ENCODE measurements at regions not wholly inside any gene's neighbourhood (a gene's known extent, or its start where the extent isn't known, plus 50 kb on each side); places are given as distances from the start of the nearest gene placed in this dataset.

DNA sequence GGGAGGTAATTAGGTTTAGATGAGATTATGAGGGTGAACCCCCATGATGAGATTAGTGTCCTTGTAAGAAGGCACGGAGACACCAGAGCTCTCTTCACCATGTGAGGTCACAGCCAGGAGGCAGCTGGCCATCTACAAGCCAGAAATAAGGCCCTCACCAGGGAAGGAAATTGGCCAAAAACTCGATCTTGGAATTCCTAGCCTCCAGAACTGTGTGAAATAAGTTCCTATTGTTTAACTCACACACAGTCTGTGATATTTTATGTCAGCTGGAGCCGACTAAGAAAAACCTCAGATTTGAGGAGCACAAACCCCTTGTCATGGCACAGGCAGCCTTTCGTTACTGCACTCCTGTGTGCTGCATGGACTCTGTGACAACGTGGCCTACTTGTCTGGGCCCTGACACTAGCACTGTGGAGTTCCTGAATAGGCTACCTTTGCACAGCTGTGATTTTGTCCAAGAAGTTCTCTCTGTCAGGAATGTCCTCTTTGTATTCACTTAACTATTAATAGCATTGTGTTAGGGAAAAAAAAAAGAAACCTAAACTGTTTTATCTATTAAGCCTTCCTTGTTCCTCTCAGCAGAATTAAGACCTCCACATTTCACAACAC lies 319.8 kb downstream of the TDRD15 start:
- H3K4me3 ChIP-seq (ENCODE audit: low read depth, low read length), result no peak overlapping the region
- TF ChIP-seq, protein P1, sequence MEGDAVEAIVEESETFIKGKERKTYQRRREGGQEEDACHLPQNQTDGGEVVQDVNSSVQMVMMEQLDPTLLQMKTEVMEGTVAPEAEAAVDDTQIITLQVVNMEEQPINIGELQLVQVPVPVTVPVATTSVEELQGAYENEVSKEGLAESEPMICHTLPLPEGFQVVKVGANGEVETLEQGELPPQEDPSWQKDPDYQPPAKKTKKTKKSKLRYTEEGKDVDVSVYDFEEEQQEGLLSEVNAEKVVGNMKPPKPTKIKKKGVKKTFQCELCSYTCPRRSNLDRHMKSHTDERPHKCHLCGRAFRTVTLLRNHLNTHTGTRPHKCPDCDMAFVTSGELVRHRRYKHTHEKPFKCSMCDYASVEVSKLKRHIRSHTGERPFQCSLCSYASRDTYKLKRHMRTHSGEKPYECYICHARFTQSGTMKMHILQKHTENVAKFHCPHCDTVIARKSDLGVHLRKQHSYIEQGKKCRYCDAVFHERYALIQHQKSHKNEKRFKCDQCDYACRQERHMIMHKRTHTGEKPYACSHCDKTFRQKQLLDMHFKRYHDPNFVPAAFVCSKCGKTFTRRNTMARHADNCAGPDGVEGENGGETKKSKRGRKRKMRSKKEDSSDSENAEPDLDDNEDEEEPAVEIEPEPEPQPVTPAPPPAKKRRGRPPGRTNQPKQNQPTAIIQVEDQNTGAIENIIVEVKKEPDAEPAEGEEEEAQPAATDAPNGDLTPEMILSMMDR (IDR thresholded peaks at IDR 0.05; ENCODE audit: control insufficient read depth, extremely low read depth, insufficient read depth), result no peak
- DNase-seq (ENCODE audit: low read depth), result no peak

DNA sequence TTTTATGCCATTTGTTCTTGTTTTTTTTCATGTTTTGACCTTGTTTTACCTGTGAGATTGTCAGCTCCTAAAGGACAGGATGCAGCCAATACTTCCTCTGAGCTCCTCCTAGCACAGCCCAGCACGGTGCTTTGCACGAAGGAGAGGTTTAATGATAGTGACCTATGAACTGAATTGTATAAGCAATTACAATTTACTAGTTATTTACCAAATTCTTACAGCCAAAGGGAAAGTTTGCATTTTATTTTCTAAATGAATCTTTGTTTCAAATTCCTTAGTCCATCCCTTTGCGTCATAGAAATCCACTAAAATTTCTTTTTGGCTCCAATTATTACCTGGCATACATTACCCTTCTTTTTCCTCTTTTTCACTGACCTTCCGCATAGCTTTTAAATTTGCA lies 326.1 kb downstream of the TDRD15 start:
- H3K4me3 ChIP-seq (ENCODE audit: low read depth, low read length), result no peak overlapping the region
- DNase-seq (ENCODE audit: low read depth), result no peak
- TF ChIP-seq, protein P1 (IDR thresholded peaks at IDR 0.05; ENCODE audit: control insufficient read depth, extremely low read depth, insufficient read depth), result no peak

DNA sequence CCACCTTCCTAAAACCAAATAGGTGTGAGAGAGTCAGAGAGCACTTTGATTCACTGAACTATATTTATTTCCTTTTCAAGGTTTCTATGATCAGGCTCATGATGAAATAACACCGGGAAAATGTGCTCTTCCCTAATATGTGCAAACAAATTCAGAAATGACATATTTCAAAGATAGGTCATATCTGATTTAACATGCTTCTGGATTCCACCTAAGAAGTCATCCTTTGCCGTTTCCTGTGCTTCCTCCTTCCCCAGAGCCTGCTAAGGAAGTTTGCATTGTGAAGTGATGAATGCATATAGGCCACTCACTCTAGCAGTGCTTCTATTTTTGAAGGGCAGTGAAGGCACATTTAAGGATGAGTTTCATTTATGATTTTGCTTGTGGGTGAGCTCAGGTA lies 327.6 kb downstream of the TDRD15 start:
- no peak for DNase-seq (ENCODE audit: low read depth)
- no peak overlapping the region for H3K4me3 ChIP-seq (ENCODE audit: low read depth, low read length)
- TF ChIP-seq, protein P1 (IDR thresholded peaks at IDR 0.05; ENCODE audit: control insufficient read depth, extremely low read depth, insufficient read depth), result no peak

DNA sequence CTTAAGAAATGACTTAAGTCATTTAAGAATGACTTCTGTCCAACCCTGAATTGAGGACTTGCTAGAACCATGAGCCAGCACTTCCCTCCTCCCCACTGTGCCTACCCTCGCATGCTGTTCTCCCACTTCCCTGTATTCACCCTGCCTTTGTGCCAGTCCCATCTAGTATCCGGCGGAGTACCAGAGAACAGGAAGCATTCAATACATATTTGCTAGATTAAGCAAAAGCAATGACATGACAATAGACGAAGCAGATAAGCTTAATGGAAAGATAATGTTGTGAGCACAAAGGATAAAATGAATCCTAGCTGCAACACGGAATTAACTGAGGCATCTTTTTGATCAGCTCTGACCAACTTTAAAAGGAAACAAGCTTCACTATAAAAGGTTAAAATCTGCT lies 328.5 kb downstream of the TDRD15 start:
- TF ChIP-seq, protein P1 (IDR thresholded peaks at IDR 0.05; ENCODE audit: control insufficient read depth, extremely low read depth, insufficient read depth), result no peak
- H3K4me3 ChIP-seq (ENCODE audit: low read depth, low read length), result no peak overlapping the region
- DNase-seq (ENCODE audit: low read depth), result no peak

DNA sequence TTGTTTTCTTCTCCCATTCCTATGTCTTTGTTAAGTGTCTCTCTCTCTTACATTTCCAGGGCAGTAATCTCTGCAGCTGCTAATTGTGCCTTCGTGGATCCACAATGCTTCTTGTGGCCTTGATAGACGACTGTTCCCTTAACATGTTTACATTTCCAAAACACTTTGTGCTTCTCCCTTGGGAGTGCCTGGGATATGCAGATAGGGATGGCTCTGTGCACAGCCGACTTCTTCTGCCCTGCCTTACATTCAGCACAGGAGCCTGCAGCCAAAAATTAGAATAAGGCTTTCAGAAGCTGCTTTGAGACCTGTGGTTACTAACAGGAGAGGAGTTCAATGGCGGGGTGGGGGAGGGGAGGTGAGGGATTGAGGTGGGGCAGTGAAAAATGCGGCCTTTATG lies 328.9 kb downstream of the TDRD15 start:
- TF ChIP-seq, protein P1 (IDR thresholded peaks at IDR 0.05; ENCODE audit: control insufficient read depth, extremely low read depth, insufficient read depth), result no peak
- no peak overlapping the region for H3K4me3 ChIP-seq (ENCODE audit: low read depth, low read length)
- DNase-seq (ENCODE audit: low read depth), result no peak

DNA sequence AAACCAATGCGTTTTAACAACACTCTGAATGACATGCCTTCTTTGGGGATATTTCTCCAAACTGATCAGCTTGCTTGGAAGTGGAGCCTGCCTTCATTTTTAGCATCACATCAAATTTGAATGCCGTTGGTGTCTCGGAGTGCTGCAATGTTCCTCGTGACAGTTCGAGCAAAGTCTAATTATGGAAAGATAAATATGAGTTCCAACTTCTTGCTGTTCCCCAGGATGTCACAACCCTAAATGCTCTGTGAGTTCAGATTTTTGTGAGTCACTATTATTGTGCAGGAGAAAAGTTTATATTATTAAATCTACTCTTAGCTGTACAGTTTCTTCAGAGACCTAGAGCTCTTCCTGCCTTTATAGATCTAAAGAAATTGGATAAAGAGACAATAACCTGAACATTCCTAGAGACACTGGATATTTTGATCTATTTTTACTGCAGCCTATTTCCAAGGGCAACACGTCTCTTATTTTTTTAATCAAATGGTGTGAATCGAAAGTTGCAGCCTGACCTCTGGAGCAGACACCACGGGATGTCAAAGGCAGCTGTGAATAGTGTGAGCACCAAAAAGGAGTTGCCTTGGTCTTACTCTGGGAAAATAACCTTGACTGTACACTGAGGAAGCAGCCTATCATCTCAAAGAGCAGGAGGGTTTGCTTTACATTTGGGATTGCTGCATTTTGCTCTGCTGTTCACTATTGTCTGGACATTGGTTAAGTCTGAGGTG lies 330.1 kb downstream of the TDRD15 start:
- no peak for DNase-seq (ENCODE audit: low read depth)
- TF ChIP-seq, protein P1 (IDR thresholded peaks at IDR 0.05; ENCODE audit: control insufficient read depth, extremely low read depth, insufficient read depth), result no peak

More for the DNA sequence above, 330.1 kb downstream of the TDRD15 start:
- no peak overlapping the region for H3K4me3 ChIP-seq (ENCODE audit: low read depth, low read length)

Data from LNCaP clone FGC (cell line).